SK-N-SH (cell line): ENCODE measurements at regions not wholly inside any gene's neighbourhood (a gene's known extent, or its start where the extent isn't known, plus 50 kb on each side); places are given as distances from the start of the nearest gene placed in this dataset.

ENCODE experiments used
- CTCF ChIA-PET: fragments of 300-600, 350-600 bp; formaldehyde crosslinking; extraction: SDS; loops from one replicate; lab custom pipeline; 2021; lab: Yijun Ruan, JAX
- POLR2A ChIA-PET: fragments of 350-600 bp; sonication (Branson Sonifier 250); formaldehyde crosslinking; extraction: SDS; loops from one replicate; lab custom pipeline; 2020; ENCODE audit warnings: antibody characterized with exemption, inconsistent platforms; lab: Yijun Ruan, JAX
- DNase-seq: peaks from one replicate; pipeline ENCODE4 v3.0.0; 2012
- H2AFZ ChIP-seq: fragments of 200-600 bp; sonication (generic); 2 replicates; pipeline ENCODE4 v1.8.1; 2016; ENCODE audit warnings: antibody characterized with exemption, mild to moderate bottlenecking, low read depth
- H3F3A ChIP-seq: fragments of 200-600 bp; sonication (generic); replicated peaks from 2 replicates; pipeline ENCODE3; 2016; ENCODE audit warnings: antibody characterized with exemption, mild to moderate bottlenecking; ENCODE audit not compliant: insufficient read depth
- H3K27ac ChIP-seq, 2 experiments: fragments of 200-500 bp in 1 of 2; fragments of 200-600 bp in 1 of 2; sonication (Bioruptor generic) in 1 of 2; sonication (generic), shearing (Covaris generic) in 1 of 2; 2 replicates each; pipeline versions ENCODE4 v1.5.1 to v1.6.1; 2014 to 2016; ENCODE audit warnings: low read depth in 2 of 2, inconsistent platforms in 1 of 2, low read length in 1 of 2, mild to moderate bottlenecking in 1 of 2, mixed read lengths in 1 of 2
- H3K27me3 ChIP-seq: fragments of 200-600 bp; sonication (generic), shearing (Covaris generic); 2 replicates; pipeline ENCODE4 v1.6.1; 2016; ENCODE audit warnings: mixed run types; ENCODE audit not compliant: insufficient read depth
- H3K36me3 ChIP-seq, 2 experiments: fragments of 200-500 bp in 1 of 2; fragments of 200-600 bp in 1 of 2; sonication (Bioruptor generic) in 1 of 2; sonication (generic) in 1 of 2; replicated peaks in 1 of 2; 2 replicates each; pipeline versions ENCODE3 to v1.5.1; 2014 to 2016; ENCODE audit warnings: low read length in 1 of 2, mild to moderate bottlenecking in 1 of 2; ENCODE audit not compliant: insufficient read depth in 2 of 2, control insufficient read depth in 1 of 2
- H3K4me1 ChIP-seq, 2 experiments: fragments of 200-500 bp in 1 of 2; fragments of 200-600 bp in 1 of 2; sonication (Bioruptor generic) in 1 of 2; sonication (generic), shearing (Covaris generic) in 1 of 2; 2 replicates each; pipeline versions ENCODE4 v1.5.1 to v1.6.1; 2014 to 2016; ENCODE audit warnings: low read depth in 1 of 2, low read length in 1 of 2, mixed run types in 1 of 2; ENCODE audit not compliant: insufficient read depth in 2 of 2, control insufficient read depth in 1 of 2
- H3K4me2 ChIP-seq: fragments of 200-600 bp; sonication (generic), shearing (Covaris generic); 2 replicates; pipeline ENCODE4 v1.6.1; 2017; ENCODE audit warnings: mixed run types
- H3K4me3 ChIP-seq, 2 experiments: fragments of 200-500 bp in 1 of 2; fragments of 200-600 bp in 1 of 2; sonication (Bioruptor generic) in 1 of 2; sonication (generic), shearing (Covaris generic) in 1 of 2; 2 replicates each; pipeline versions ENCODE4 v1.5.1 to v1.8.1; 2014 to 2016; ENCODE audit warnings: low read depth in 2 of 2, inconsistent platforms in 1 of 2, low read length in 1 of 2, mild to moderate bottlenecking in 1 of 2, mixed read lengths in 1 of 2, moderate library complexity in 1 of 2
- H3K79me2 ChIP-seq: fragments of 200-600 bp; sonication (generic); 2 replicates; pipeline ENCODE4 v1.8.1; 2017; ENCODE audit warnings: mild to moderate bottlenecking; ENCODE audit not compliant: insufficient read depth
- H3K9ac ChIP-seq: fragments of 200-600 bp; sonication (generic); 2 replicates; pipeline ENCODE4 v1.6.1; 2017; ENCODE audit warnings: mixed run types
- H3K9me2 ChIP-seq: fragments of 200-600 bp; sonication (generic); 2 replicates; pipeline ENCODE4 v1.6.1; 2017; ENCODE audit warnings: mixed run types
- H3K9me3 ChIP-seq: fragments of 200-600 bp; sonication (generic); 2 replicates; pipeline ENCODE4 v1.6.1; 2017; ENCODE audit warnings: mixed run types, mild to moderate bottlenecking, moderate library complexity
- H4K20me1 ChIP-seq: fragments of 200-600 bp; sonication (generic); 2 replicates; pipeline ENCODE4 v1.6.1; 2017; ENCODE audit warnings: mild to moderate bottlenecking, mixed run types; ENCODE audit not compliant: insufficient read depth
- FOSL2 ChIP-seq: IDR thresholded peaks from 2 replicates; pipeline ENCODE4 v1.4.0; 2012; ENCODE audit warnings: low read depth, mild to moderate bottlenecking, moderate library complexity, borderline replicate concordance
- JUND ChIP-seq: IDR thresholded peaks from 2 replicates; pipeline ENCODE4 v1.4.0; 2012
- MEF2A ChIP-seq: IDR thresholded peaks from 2 replicates; pipeline ENCODE4 v1.4.0; 2012; ENCODE audit warnings: low read depth, borderline replicate concordance
- NFIC ChIP-seq: IDR thresholded peaks from 2 replicates; pipeline ENCODE4 v1.4.0; 2012; ENCODE audit warnings: borderline replicate concordance
- POLR2AphosphoS5 ChIP-seq: IDR thresholded peaks from 2 replicates; pipeline ENCODE4 v1.6.1; 2012; ENCODE audit warnings: low read depth, low read length
- RAD21 ChIP-seq: IDR thresholded peaks from 2 replicates; pipeline ENCODE4 v1.6.1; 2012; ENCODE audit warnings: mild to moderate bottlenecking, low read length
- TAF1 ChIP-seq: IDR thresholded peaks from 2 replicates; pipeline ENCODE4 v1.6.1; 2012; ENCODE audit warnings: low read depth, mild to moderate bottlenecking, low read length, moderate library complexity, borderline replicate concordance
- TEAD4 ChIP-seq: IDR thresholded peaks from 2 replicates; pipeline ENCODE4 v1.4.0; 2012; ENCODE audit warnings: mild to moderate bottlenecking, borderline replicate concordance; ENCODE audit not compliant: insufficient read depth
- WGBS: methylation state at CpG from one replicate; pipeline ENCODE4 v1.1.6; 2017; ENCODE audit warnings: low lambda C conversion rate; 5-methylcytosine and 5-hydroxymethylcytosine counted together
- TF ChIP-seq, protein P1 (sequence below): IDR thresholded peaks from 2 replicates; pipeline ENCODE4; 2012
- TF ChIP-seq, protein P2 (sequence below): IDR thresholded peaks from 2 replicates; pipeline ENCODE4 v1.4.0; 2012; ENCODE audit warnings: low read depth, borderline replicate concordance

DNA sequence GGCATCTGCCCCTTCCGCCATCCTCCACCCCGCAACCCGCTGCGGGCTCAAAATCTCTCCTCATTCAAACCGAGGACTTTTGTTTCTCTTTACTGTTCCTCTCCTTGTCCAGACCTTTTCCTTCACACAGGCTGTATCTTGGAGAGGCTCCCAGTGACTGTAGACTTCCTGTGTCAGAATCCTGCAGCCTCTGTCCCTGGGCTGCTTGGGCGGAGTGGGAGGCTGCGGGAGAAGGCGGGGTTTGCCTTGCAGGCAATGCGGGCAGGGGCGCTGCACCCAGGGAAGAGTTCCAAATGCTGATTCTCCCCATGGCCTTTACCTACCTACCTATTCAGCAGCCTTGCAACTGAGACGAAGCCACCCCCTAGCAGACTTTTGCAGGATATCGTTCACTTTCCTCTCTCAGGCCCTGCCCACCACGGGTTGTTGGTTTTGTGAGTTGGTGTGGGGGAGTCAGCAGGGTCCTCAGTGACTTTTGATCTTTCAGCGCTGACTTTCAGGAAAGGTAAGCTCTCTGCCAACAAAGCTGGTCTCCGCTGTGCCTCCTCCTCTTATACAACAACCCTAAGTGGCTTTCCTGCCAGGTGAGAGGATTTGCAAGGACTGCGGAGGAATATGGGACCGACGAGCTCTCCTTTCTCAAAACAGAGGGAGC, 79.0 kb upstream of the KCNA1 start:
- ChIA-PET POLR2A (no interaction called here), CTCF (interaction anchor here (0.7 to 2.1 kb wide), 5 partner anchors 18 to 38 kb away, joined by 3 to 9 read pairs (median 4); no protein-coding TSS in a partner anchor)
- no peak overlapping the region for H2AFZ ChIP-seq
- WGBS = 39% methylated on average over 14 of the region's 18 CpGs
- H3K27me3 ChIP-seq = peaks cover 26% of the 10 kb centered on the region; the same call in 1 of the 2 replicates
- no peaks in the 10 kb centered on the region for H3F3A ChIP-seq
- H3K4me2 ChIP-seq = no peak overlapping the region
- no peak overlapping the region for H3K9ac ChIP-seq
- TF ChIP-seq NFIC (no peak), POLR2AphosphoS5 (no peak), JUND (no peak), MEF2A (no peak), RAD21 (no peak), TAF1 (no peak), FOSL2 (no peak)
- TF ChIP-seq, protein P1, sequence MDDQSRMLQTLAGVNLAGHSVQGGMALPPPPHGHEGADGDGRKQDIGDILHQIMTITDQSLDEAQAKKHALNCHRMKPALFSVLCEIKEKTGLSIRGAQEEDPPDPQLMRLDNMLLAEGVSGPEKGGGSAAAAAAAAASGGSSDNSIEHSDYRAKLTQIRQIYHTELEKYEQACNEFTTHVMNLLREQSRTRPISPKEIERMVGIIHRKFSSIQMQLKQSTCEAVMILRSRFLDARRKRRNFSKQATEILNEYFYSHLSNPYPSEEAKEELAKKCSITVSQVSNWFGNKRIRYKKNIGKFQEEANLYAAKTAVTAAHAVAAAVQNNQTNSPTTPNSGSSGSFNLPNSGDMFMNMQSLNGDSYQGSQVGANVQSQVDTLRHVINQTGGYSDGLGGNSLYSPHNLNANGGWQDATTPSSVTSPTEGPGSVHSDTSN = no peak
- TF ChIP-seq, protein P2, sequence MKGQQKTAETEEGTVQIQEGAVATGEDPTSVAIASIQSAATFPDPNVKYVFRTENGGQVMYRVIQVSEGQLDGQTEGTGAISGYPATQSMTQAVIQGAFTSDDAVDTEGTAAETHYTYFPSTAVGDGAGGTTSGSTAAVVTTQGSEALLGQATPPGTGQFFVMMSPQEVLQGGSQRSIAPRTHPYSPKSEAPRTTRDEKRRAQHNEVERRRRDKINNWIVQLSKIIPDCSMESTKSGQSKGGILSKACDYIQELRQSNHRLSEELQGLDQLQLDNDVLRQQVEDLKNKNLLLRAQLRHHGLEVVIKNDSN = no peak
- no peak for DNase-seq
- no peak overlapping the region for H3K4me3 ChIP-seq
- no peaks in the 10 kb centered on the region for H3K79me2 ChIP-seq
- no peaks in the 10 kb centered on the region for H4K20me1 ChIP-seq
- H3K9me2 ChIP-seq = no peaks in the 10 kb centered on the region
- no peaks in the 10 kb centered on the region for H3K9me3 ChIP-seq
- no peaks in the 10 kb centered on the region for H3K36me3 ChIP-seq
- no peaks in the 10 kb centered on the region for H3K4me1 ChIP-seq
- H3K27ac ChIP-seq = no peak overlapping the region

DNA sequence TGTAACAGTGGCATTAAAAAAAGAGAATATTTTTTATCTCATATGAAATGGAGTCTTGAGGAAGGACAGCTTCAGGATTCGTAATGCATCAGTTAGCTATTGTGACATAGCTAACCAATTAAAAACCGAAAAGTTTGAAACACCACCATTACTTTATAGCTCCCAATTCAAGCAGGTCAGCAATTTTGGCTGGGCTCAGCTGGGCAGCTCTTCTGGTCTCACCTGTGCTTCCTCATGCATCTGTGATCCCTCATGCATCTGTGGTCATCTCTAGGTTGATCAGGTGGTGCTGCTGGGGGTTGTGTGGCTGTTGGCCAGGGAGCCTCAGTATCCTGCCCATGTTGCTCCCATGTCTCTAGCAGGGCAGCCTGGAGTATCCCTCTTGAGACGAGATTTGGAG, 76.7 kb upstream of the KCNA1 start:
- Histone ChIP-seq H3K9me3 (no peaks in the 10 kb centered on the region), H3K79me2 (no peaks in the 10 kb centered on the region), H3K36me3 (no peaks in the 10 kb centered on the region), H3K4me3 (no peak overlapping the region), H3K27me3 (peaks cover 18% of the 10 kb centered on the region; the same call in 1 of the 2 replicates), H3K27ac (no peak overlapping the region), H3F3A (no peaks in the 10 kb centered on the region), H4K20me1 (no peaks in the 10 kb centered on the region), H3K4me2 (no peak overlapping the region), H2AFZ (no peak overlapping the region), H3K9me2 (no peaks in the 10 kb centered on the region), H3K9ac (no peak overlapping the region), H3K4me1 (no peaks in the 10 kb centered on the region)
- POLR2A ChIA-PET = no interaction called here
- no peak for DNase-seq
- WGBS = 0% methylated on average over 3 of the region's 3 CpGs
- CTCF ChIA-PET = interaction anchor here (0.6 kb wide), 1 partner anchor 24 kb away, joined by 3 read pairs; no protein-coding TSS in a partner anchor
- TF ChIP-seq MEF2A (no peak), TEAD4 (no peak), RAD21 (no peak)
- TF ChIP-seq, protein P1 = no peak
